PC-9 (cell line): ENCODE measurements at regions not wholly inside any gene's neighbourhood (a gene's known extent, or its start where the extent isn't known, plus 50 kb on each side); places are given as distances from the start of the nearest gene placed in this dataset.

ENCODE experiments used
- CTCF ChIP-seq: fragments of 200-600 bp; sonication (generic); conservative IDR thresholded peaks from 2 replicates; pipeline ENCODE4 v1.6.1; 2017; ENCODE audit warnings: mixed run types, antibody characterized with exemption, mild to moderate bottlenecking, moderate library complexity
- EZH2 ChIP-seq: fragments of 200-600 bp; sonication (generic); IDR thresholded peaks from 2 replicates; pipeline ENCODE4 v1.8.0; 2017; ENCODE audit warnings: antibody characterized with exemption, low read depth

- TF ChIP-seq CTCF = no peak
- TF ChIP-seq EZH2 = no peak
Observed at GRCh38 chr13:26821672-26822071, 61.1 kb upstream of the GPR12 start.
